Naive thymus-derived CD4-positive, alpha-beta T cell (primary cell): ENCODE measurements at regions not wholly inside any gene's neighbourhood (a gene's known extent, or its start where the extent isn't known, plus 50 kb on each side); places are given as distances from the start of the nearest gene placed in this dataset.

Source experiments
- ATAC-seq: fragments of 150-1000 bp; cut with Tn5 transposase; 2 replicates; pipeline ENCODE4 v1.10.0; 2021; ENCODE audit warnings: mild to moderate bottlenecking, moderate library complexity
- CTCF ChIA-PET: fragments of 350-600 bp; sonication (Branson Sonifier 250); formaldehyde crosslinking; loops from one replicate; lab custom pipeline; 2021; ENCODE audit warnings: antibody characterized with exemption; lab: Charles Lee
- POLR2A ChIA-PET: fragments of 350-600 bp; sonication (Branson Sonifier 250); formaldehyde crosslinking; loops from one replicate; lab custom pipeline; 2021; ENCODE audit warnings: antibody characterized with exemption, inconsistent platforms; lab: Charles Lee
- DNase-seq, 9 donors: peaks; one replicate each; pipeline versions ENCODE4 v3.0.0 to v3.0.0-alpha.2; 2020 to 2022; ENCODE audit warnings: mixed read lengths in 1 of 9
- H3K27ac ChIP-seq: one replicate; pipeline ENCODE4 v1.7.0; 2013; ENCODE audit warnings: mild to moderate bottlenecking, low read depth, low read length, moderate library complexity
- H3K27me3 ChIP-seq, 2 donors: one replicate each; pipeline ENCODE4 v1.7.0; 2013; ENCODE audit warnings: low read length in 2 of 2, mild to moderate bottlenecking in 2 of 2, moderate library complexity in 2 of 2; ENCODE audit not compliant: control insufficient read depth in 2 of 2, insufficient read depth in 2 of 2
- H3K36me3 ChIP-seq, 3 experiments: 1 replicate in 2 of 3; 2 replicates in 1 of 3; pipeline ENCODE4 v1.7.0; 2013; ENCODE audit warnings: low read length in 3 of 3, mild to moderate bottlenecking in 3 of 3, moderate library complexity in 1 of 3; ENCODE audit not compliant: insufficient read depth in 3 of 3, control insufficient read depth in 2 of 3
- H3K4me1 ChIP-seq, 2 donors: one replicate each; pipeline ENCODE4 v1.7.0; 2013; ENCODE audit warnings: low read length in 2 of 2, mild to moderate bottlenecking in 2 of 2, moderate library complexity in 1 of 2; ENCODE audit not compliant: control insufficient read depth in 2 of 2, insufficient read depth in 2 of 2
- H3K4me3 ChIP-seq: 2 replicates; pipeline ENCODE4 v1.7.0; 2013; ENCODE audit warnings: mild to moderate bottlenecking, low read length
- H3K9me3 ChIP-seq, 3 experiments: 1 replicate in 2 of 3; 2 replicates in 1 of 3; pipeline ENCODE4 v1.7.0; 2013; ENCODE audit warnings: low read length in 3 of 3; ENCODE audit not compliant: control insufficient read depth in 2 of 3
- H3K27ac Mint-ChIP-seq, 9 donors: one replicate each; pipeline ENCODE4 v1.8.0; 2020 to 2022; ENCODE audit warnings: mixed read lengths in 9 of 9, mild to moderate bottlenecking in 8 of 9, moderate library complexity in 5 of 9, inconsistent platforms in 2 of 9
- H3K27me3 Mint-ChIP-seq, 5 donors: one replicate each; pipeline ENCODE4 v1.8.0; 2021 to 2022; ENCODE audit warnings: mixed read lengths in 5 of 5, mild to moderate bottlenecking in 1 of 5
- H3K36me3 Mint-ChIP-seq, 5 donors: one replicate each; pipeline ENCODE4 v1.8.0; 2020 to 2022; ENCODE audit warnings: mixed read lengths in 5 of 5, mild to moderate bottlenecking in 3 of 5, inconsistent platforms in 1 of 5
- H3K4me1 Mint-ChIP-seq, 7 donors: one replicate each; pipeline ENCODE4 v1.8.0; 2020 to 2022; ENCODE audit warnings: mixed read lengths in 7 of 7, mild to moderate bottlenecking in 3 of 7, inconsistent platforms in 1 of 7
- H3K4me3 Mint-ChIP-seq, 10 donors: one replicate each; pipeline ENCODE4 v1.8.0; 2020 to 2022; ENCODE audit warnings: mild to moderate bottlenecking in 10 of 10, mixed read lengths in 10 of 10, moderate library complexity in 6 of 10, inconsistent platforms in 2 of 10
- H3K9me3 Mint-ChIP-seq, 11 donors: one replicate each; pipeline ENCODE4 v1.8.0; 2020 to 2022; ENCODE audit warnings: mixed read lengths in 11 of 11, mild to moderate bottlenecking in 4 of 11, inconsistent platforms in 1 of 11, moderate library complexity in 1 of 11
- intact Hi-C, 2 donors: fragments of 100-400 bp; cut with micrococcal nuclease; formaldehyde crosslinking; loops; one replicate each; pipeline ENCODE4 v1.15.1; 2023

DNA sequence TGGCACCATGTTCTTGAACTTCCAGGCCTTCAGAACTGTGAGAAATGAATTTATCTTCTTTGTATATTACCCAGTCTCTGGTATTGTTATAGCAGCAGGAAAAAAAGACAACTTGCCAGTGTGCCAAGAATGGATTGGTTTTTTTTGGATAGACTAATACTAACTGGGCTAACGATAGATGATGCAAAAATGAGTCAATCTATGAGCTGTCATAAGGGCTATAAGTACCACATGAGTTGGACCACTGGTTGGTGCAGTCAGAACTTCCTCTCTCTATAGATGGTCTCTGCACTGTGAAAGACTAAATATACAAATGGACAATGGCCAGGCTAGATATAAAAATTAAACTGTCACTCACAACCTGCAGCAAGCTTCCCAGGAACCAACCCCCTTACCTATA lies 87.6 kb upstream of the COL21A1 start:
- H3K9me3 Mint-ChIP-seq = peaks cover 0 to 4% (median 0%) of the 10 kb centered on the region in 11 donors

GRCh38 chr6:56329271-56330050 lies 82.1 kb upstream of the COL21A1 start:
- H3K36me3 Mint-ChIP-seq = no peaks in the 10 kb centered on the region
- ATAC-seq (no peak), DNase-seq (no peak)
- Histone ChIP-seq H3K27ac (no peak overlapping the region), H3K36me3 (no peaks in the 10 kb centered on the region), H3K27me3 (no peaks in the 10 kb centered on the region), H3K4me1 (no peaks in the 10 kb centered on the region), H3K4me3 (no peak overlapping the region), H3K9me3 (no peaks in the 10 kb centered on the region)
- H3K4me1 Mint-ChIP-seq = no peaks in the 10 kb centered on the region
- intact Hi-C loops = no loop called here
- ChIA-PET CTCF (no interaction called here), POLR2A (no interaction called here)
- H3K4me3 Mint-ChIP-seq = no peak overlapping the region
- H3K27ac Mint-ChIP-seq = no peak overlapping the region
- H3K27me3 Mint-ChIP-seq = peaks cover 4 to 18% (median 9%) of the 10 kb centered on the region in 5 donors
- H3K9me3 Mint-ChIP-seq = peaks cover 0 to 3% (median 0%) of the 10 kb centered on the region in 11 donors

More for the DNA sequence above, 87.6 kb upstream of the COL21A1 start:
- Histone ChIP-seq H3K36me3 (no peaks in the 10 kb centered on the region), H3K27me3 (no peaks in the 10 kb centered on the region), H3K4me3 (no peak overlapping the region), H3K9me3 (no peaks in the 10 kb centered on the region), H3K4me1 (no peaks in the 10 kb centered on the region), H3K27ac (no peak overlapping the region)
- ChIA-PET CTCF (no interaction called here), POLR2A (no interaction called here)
- intact Hi-C loops = no loop called here
- ATAC-seq (no peak), DNase-seq (no peak)
- Mint-ChIP-seq H3K27ac (no peak overlapping the region), H3K4me1 (no peaks in the 10 kb centered on the region), H3K4me3 (no peak overlapping the region), H3K27me3 (peaks cover 4 to 17% (median 10%) of the 10 kb centered on the region in 5 donors), H3K36me3 (no peaks in the 10 kb centered on the region)

DNA sequence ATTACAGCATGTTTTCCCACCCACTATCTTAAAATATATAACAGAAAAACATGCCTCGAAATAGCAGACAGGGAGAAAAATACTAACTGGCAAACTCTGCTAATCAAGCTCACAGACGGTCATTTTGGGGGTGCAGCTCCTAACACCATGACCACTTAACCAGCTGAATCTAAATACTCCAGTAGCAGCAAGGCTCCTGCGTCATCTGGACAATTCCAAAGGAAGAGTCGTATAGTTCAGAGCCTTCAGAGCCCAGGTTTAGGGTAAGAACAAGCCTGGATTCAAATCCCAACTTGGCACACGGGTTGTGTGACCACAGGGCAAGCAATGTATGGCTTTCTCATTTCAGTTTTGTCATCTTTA lies 81.3 kb upstream of the COL21A1 start:
- H3K4me1 Mint-ChIP-seq = no peaks in the 10 kb centered on the region
- Histone ChIP-seq H3K9me3 (no peaks in the 10 kb centered on the region), H3K4me1 (no peaks in the 10 kb centered on the region), H3K4me3 (no peak overlapping the region), H3K27me3 (no peaks in the 10 kb centered on the region), H3K27ac (no peak overlapping the region), H3K36me3 (no peaks in the 10 kb centered on the region)
- no peaks in the 10 kb centered on the region for H3K36me3 Mint-ChIP-seq
- ChIA-PET CTCF (no interaction called here), POLR2A (no interaction called here)
- peaks cover 0 to 3% (median 0%) of the 10 kb centered on the region in 11 donors for H3K9me3 Mint-ChIP-seq
- intact Hi-C loops = no loop called here
- no peak for DNase-seq
- no peak overlapping the region for H3K27ac Mint-ChIP-seq
- ATAC-seq = no peak
- no peak overlapping the region for H3K4me3 Mint-ChIP-seq
- peaks cover under 1 to 15% (median 9%) of the 10 kb centered on the region in 5 donors for H3K27me3 Mint-ChIP-seq

DNA sequence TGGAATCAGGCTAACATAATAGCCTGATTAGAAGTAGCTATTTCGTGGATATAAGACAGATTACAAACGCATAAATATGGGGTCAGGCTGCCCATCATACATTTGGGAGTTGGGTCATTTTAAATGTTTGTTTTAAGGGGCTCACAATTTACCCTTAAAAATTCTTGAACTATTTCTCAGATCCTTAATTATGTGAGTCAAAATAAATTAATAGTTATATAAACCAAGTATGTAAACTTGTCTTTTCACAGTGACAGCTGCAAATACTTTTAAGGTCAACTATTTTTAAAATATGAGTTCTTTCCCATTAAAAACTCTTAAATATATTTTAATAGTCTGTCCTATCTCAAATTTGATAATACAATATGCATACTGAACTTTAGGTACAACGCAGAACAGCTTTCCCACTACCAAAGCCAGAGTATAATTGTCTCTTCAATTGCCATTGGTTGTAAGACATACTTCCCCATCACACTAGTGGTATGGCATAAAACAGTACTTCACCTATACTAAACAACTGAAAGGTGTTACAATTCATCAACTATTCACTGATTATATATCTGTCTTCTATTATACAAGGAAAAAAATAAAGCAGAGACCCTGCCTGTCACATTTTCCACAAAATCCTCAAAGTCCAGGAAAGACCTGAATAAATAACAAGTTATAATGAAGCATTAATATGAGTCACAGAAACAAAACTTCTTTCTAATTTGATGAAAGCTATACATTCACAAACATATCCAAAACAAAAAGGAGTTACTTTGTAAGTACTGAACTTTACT lies 80.8 kb upstream of the COL21A1 start:
- Histone ChIP-seq H3K4me1 (no peaks in the 10 kb centered on the region), H3K36me3 (no peaks in the 10 kb centered on the region), H3K27ac (no peak overlapping the region), H3K4me3 (no peak overlapping the region), H3K9me3 (no peaks in the 10 kb centered on the region), H3K27me3 (no peaks in the 10 kb centered on the region)
- no peak overlapping the region for H3K27ac Mint-ChIP-seq
- no peaks in the 10 kb centered on the region for H3K36me3 Mint-ChIP-seq
- H3K9me3 Mint-ChIP-seq = peaks cover 0 to 3% (median 0%) of the 10 kb centered on the region in 11 donors
- intact Hi-C loops = no loop called here
- peaks cover 0 to 13% (median 9%) of the 10 kb centered on the region in 5 donors for H3K27me3 Mint-ChIP-seq
- H3K4me1 Mint-ChIP-seq = no peaks in the 10 kb centered on the region
- H3K4me3 Mint-ChIP-seq = no peak overlapping the region
- ATAC-seq (no peak), DNase-seq (no peak)
- ChIA-PET CTCF (no interaction called here), POLR2A (no interaction called here)

DNA sequence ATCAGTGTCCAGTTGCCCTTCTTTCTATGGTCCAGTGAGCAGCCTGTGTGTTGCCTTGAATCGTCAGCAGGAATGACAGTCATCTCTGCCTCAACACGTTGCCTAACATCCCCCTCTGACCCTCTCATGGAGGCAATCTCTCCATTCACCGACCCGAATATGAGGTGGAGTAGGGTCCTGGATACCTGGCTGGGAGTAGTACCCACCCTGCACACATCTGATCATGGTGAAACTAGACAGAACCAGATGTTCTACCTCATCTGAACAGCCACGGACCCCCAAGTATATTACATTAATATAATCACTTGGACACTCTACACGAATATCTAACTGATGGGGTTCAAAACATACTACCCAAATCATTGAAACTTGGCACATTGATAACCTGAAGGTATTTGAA lies 77.0 kb upstream of the COL21A1 start:
- Histone ChIP-seq H3K36me3 (no peaks in the 10 kb centered on the region), H3K4me1 (no peaks in the 10 kb centered on the region), H3K9me3 (no peaks in the 10 kb centered on the region), H3K4me3 (no peak overlapping the region), H3K27ac (no peak overlapping the region), H3K27me3 (no peaks in the 10 kb centered on the region)
- no peaks in the 10 kb centered on the region for H3K36me3 Mint-ChIP-seq
- CTCF ChIA-PET = no interaction called here
- H3K4me1 Mint-ChIP-seq = no peaks in the 10 kb centered on the region
- POLR2A ChIA-PET = no interaction called here
- no peak for DNase-seq
- no peak overlapping the region for H3K4me3 Mint-ChIP-seq
- H3K27ac Mint-ChIP-seq = no peak overlapping the region
- H3K9me3 Mint-ChIP-seq = peaks cover 0 to 3% (median 0%) of the 10 kb centered on the region in 11 donors
- ATAC-seq = no peak
- peaks cover 4 to 25% (median 5%) of the 10 kb centered on the region in 5 donors for H3K27me3 Mint-ChIP-seq
- intact Hi-C loops = no loop called here

- H3K27me3 Mint-ChIP-seq = peaks cover 0 to 19% (median 4%) of the 10 kb centered on the region in 5 donors
- no peaks in the 10 kb centered on the region for H3K9me3 Mint-ChIP-seq
- DNase-seq = no peak
- no peak for ATAC-seq
- no peaks in the 10 kb centered on the region for H3K4me1 ChIP-seq
- H3K4me3 Mint-ChIP-seq = no peak overlapping the region
- no peaks in the 10 kb centered on the region for H3K36me3 Mint-ChIP-seq
- H3K27me3 ChIP-seq = no peaks in the 10 kb centered on the region
- no peaks in the 10 kb centered on the region for H3K4me1 Mint-ChIP-seq
- no peak overlapping the region for H3K27ac Mint-ChIP-seq
- no peaks in the 10 kb centered on the region for H3K9me3 ChIP-seq
- H3K4me3 ChIP-seq = no peak overlapping the region
- no peaks in the 10 kb centered on the region for H3K36me3 ChIP-seq
- intact Hi-C loops = no loop called here
- H3K27ac ChIP-seq = no peak overlapping the region
- CTCF ChIA-PET = no interaction called here
- POLR2A ChIA-PET = interaction anchor here (0.5 kb wide), 1 partner anchor 44 kb away, joined by 3 read pairs; no protein-coding TSS in a partner anchor
Observed at GRCh38 chr6:56318851-56319250, 71.5 kb upstream of the COL21A1 start.
